B cell (primary cell): ENCODE measurements at regions not wholly inside any gene's neighbourhood (a gene's known extent, or its start where the extent isn't known, plus 50 kb on each side); places are given as distances from the start of the nearest gene placed in this dataset.

Source experiments
- ATAC-seq: fragments of 200-7000 bp; cut with Tn5 transposase; one replicate; pipeline ENCODE4 v1.10.0; 2021; ENCODE audit warnings: low read depth, mild to moderate bottlenecking, moderate number of reproducible peaks, moderate library complexity
- CTCF ChIA-PET: fragments of 350-600 bp; sonication (Branson Sonifier 250); formaldehyde crosslinking; loops from one replicate; lab custom pipeline; 2021; ENCODE audit warnings: antibody characterized with exemption, inconsistent platforms; lab: Charles Lee
- POLR2A ChIA-PET: fragments of 350-600 bp; sonication (Branson Sonifier 250); formaldehyde crosslinking; loops from one replicate; lab custom pipeline; 2021; ENCODE audit warnings: antibody characterized with exemption; lab: Charles Lee
- DNase-seq: peaks from one replicate; pipeline ENCODE4 v3.0.0; 2013
- H2AFZ ChIP-seq: 2 replicates; pipeline ENCODE4 v1.6.1; 2012; ENCODE audit warnings: mild to moderate bottlenecking, low read depth, low read length; ENCODE audit not compliant: insufficient read depth, poor library complexity, severe bottlenecking
- H3K27ac ChIP-seq, 2 donors: 1 replicate in 1 of 2; 2 replicates in 1 of 2; pipeline ENCODE4 v1.5.1; 2012 to 2013; ENCODE audit warnings: low read length in 2 of 2, mild to moderate bottlenecking in 2 of 2, moderate library complexity in 1 of 2
- H3K27me3 ChIP-seq, 4 experiments: fragments of 200-600 bp in 1 of 4; sonication (generic) in 1 of 4; replicated peaks in 1 of 4; 1 replicate in 2 of 4; 2 replicates in 2 of 4; pipeline versions ENCODE4 v1.6.1 to v1.7.0; 2013 to 2016; ENCODE audit warnings: low read length in 3 of 4, mild to moderate bottlenecking in 2 of 4, mixed read lengths in 1 of 4, moderate library complexity in 1 of 4; ENCODE audit not compliant: insufficient read depth in 4 of 4, control insufficient read depth in 3 of 4; ENCODE audit errors: control extremely low read depth in 1 of 4
- H3K36me3 ChIP-seq, 2 experiments: replicated peaks in 1 of 2; 1 replicate in 1 of 2; 2 replicates in 1 of 2; pipeline versions ENCODE4 v1.6.1 to v1.7.1; 2013; ENCODE audit warnings: low read length in 1 of 2; ENCODE audit not compliant: insufficient read depth in 2 of 2, control insufficient read depth in 1 of 2; ENCODE audit errors: control extremely low read depth in 1 of 2, extremely low read depth in 1 of 2
- H3K4me1 ChIP-seq, 2 donors: fragments of 200-600 bp in 1 of 2; sonication (generic) in 1 of 2; 1 replicate in 1 of 2; 2 replicates in 1 of 2; pipeline versions ENCODE4 v1.5.1 to v1.6.1; 2013 to 2017; ENCODE audit warnings: low read length in 2 of 2; ENCODE audit not compliant: control insufficient read depth in 2 of 2, insufficient read depth in 2 of 2
- H3K4me2 ChIP-seq: replicated peaks from 2 replicates; pipeline ENCODE3; 2012; ENCODE audit warnings: mild to moderate bottlenecking, low read depth, low read length; ENCODE audit not compliant: poor library complexity, severe bottlenecking
- H3K4me3 ChIP-seq, 5 experiments: fragments of 200-600 bp in 1 of 5; sonication (generic) in 1 of 5; 1 replicate in 3 of 5; 2 replicates in 2 of 5; pipeline versions ENCODE4 v1.5.1 to v1.7.0; 2011 to 2016; ENCODE audit warnings: low read length in 4 of 5, mild to moderate bottlenecking in 4 of 5, low read depth in 2 of 5, control low read depth in 1 of 5, moderate library complexity in 1 of 5; ENCODE audit not compliant: insufficient read depth in 1 of 5; ENCODE audit errors: control extremely low read depth in 1 of 5, extremely low read depth in 1 of 5
- H3K79me2 ChIP-seq: fragments of 200-600 bp; sonication (generic); one replicate; pipeline ENCODE4 v1.6.0; 2016; ENCODE audit warnings: low read length; ENCODE audit not compliant: control insufficient read depth, insufficient read depth
- H3K9ac ChIP-seq: fragments of 200-600 bp; sonication (generic); 2 replicates; pipeline ENCODE4 v1.6.1; 2017; ENCODE audit warnings: mild to moderate bottlenecking, low read length, moderate library complexity
- H3K9me3 ChIP-seq, 3 donors: one replicate each; pipeline versions ENCODE4 v1.6.1 to v1.7.1; 2013; ENCODE audit warnings: low read length in 2 of 3; ENCODE audit not compliant: control insufficient read depth in 2 of 3, insufficient read depth in 1 of 3; ENCODE audit errors: control extremely low read depth in 1 of 3
- H4K20me1 ChIP-seq: 2 replicates; pipeline ENCODE4 v1.6.0; 2012; ENCODE audit warnings: mild to moderate bottlenecking, low read length; ENCODE audit not compliant: insufficient read depth, control insufficient read depth, poor library complexity, severe bottlenecking
- H3K27ac Mint-ChIP-seq: one replicate; pipeline ENCODE4 v1.8.0; 2021; ENCODE audit warnings: mixed read lengths
- H3K27me3 Mint-ChIP-seq: one replicate; pipeline ENCODE4 v1.8.0; 2021; ENCODE audit warnings: mixed read lengths
- H3K4me1 Mint-ChIP-seq: one replicate; pipeline ENCODE4 v1.8.0; 2021; ENCODE audit warnings: mixed read lengths
- H3K4me3 Mint-ChIP-seq: one replicate; pipeline ENCODE4 v1.8.0; 2021; ENCODE audit warnings: mixed read lengths
- H3K9me3 Mint-ChIP-seq: one replicate; pipeline ENCODE4 v1.8.0; 2022; ENCODE audit warnings: mixed read lengths; ENCODE audit not compliant: insufficient read depth
- EZH2 ChIP-seq: IDR thresholded peaks from 2 replicates; pipeline ENCODE4 v1.6.1; 2012; ENCODE audit warnings: borderline replicate concordance, low read depth, mild to moderate bottlenecking, moderate library complexity, low read length; ENCODE audit not compliant: insufficient read depth, poor library complexity, severe bottlenecking
- WGBS: methylation state at CpG from one replicate; pipeline ENCODE4 v1.1.5; 2013; ENCODE audit warnings: missing lambda C conversion rate; ENCODE audit not compliant: insufficient coverage; 5-methylcytosine and 5-hydroxymethylcytosine counted together
- intact Hi-C: fragments of 100-400 bp; cut with micrococcal nuclease; formaldehyde crosslinking; loops from one replicate; pipeline ENCODE4 v1.10.0; 2022
- TF ChIP-seq, protein P1 (sequence below): fragments of 200-600 bp; IDR thresholded peaks from one replicate; pipeline ENCODE4 v1.8.0; 2022; ENCODE audit warnings: antibody characterized with exemption, mild to moderate bottlenecking

DNA sequence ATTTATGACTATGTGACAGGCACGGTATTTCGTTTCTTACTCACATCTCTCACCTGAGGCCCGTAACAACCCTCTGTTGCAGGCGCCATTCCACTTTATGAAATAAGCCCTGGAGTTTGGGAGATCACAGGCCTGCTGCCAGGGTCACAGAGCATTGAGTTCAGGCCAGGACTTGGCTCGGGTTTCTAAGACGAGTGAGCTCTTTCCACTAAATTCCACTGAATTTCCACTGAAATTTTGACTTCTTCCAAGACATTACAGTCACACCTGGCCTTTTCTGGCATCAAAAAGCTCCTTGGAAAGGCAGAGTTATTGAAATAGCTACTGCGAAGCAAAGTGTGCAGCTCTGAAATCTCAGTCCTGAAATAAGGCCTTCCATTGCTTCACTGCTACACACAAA, 282.8 kb upstream of the MGMT start:
- intact Hi-C loops = no loop called here
- no peak overlapping the region for H3K4me2 ChIP-seq
- H3K4me3 ChIP-seq = no peak overlapping the region
- no peak overlapping the region for H3K27ac ChIP-seq
- POLR2A ChIA-PET = no interaction called here
- H3K36me3 ChIP-seq = no peaks in the 10 kb centered on the region
- 91% methylated on average over 4 of the region's 7 CpGs for WGBS
- peaks cover 4% of the 10 kb centered on the region for H3K27me3 Mint-ChIP-seq
- H3K79me2 ChIP-seq = no peaks in the 10 kb centered on the region
- no peak overlapping the region for H3K9ac ChIP-seq
- no peaks in the 10 kb centered on the region for H3K4me1 Mint-ChIP-seq
- no peaks in the 10 kb centered on the region for H4K20me1 ChIP-seq
- H3K4me1 ChIP-seq = no peaks in the 10 kb centered on the region
- peaks cover 9% of the 10 kb centered on the region for H3K9me3 Mint-ChIP-seq
- H3K9me3 ChIP-seq = peaks cover 0 to 5% (median 2%) of the 10 kb centered on the region in 3 donors
- no peaks in the 10 kb centered on the region for H3K27me3 ChIP-seq
- ATAC-seq = no peak
- no peak for TF ChIP-seq EZH2
- TF ChIP-seq, protein P1, sequence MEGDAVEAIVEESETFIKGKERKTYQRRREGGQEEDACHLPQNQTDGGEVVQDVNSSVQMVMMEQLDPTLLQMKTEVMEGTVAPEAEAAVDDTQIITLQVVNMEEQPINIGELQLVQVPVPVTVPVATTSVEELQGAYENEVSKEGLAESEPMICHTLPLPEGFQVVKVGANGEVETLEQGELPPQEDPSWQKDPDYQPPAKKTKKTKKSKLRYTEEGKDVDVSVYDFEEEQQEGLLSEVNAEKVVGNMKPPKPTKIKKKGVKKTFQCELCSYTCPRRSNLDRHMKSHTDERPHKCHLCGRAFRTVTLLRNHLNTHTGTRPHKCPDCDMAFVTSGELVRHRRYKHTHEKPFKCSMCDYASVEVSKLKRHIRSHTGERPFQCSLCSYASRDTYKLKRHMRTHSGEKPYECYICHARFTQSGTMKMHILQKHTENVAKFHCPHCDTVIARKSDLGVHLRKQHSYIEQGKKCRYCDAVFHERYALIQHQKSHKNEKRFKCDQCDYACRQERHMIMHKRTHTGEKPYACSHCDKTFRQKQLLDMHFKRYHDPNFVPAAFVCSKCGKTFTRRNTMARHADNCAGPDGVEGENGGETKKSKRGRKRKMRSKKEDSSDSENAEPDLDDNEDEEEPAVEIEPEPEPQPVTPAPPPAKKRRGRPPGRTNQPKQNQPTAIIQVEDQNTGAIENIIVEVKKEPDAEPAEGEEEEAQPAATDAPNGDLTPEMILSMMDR = no peak
- CTCF ChIA-PET = no interaction called here
- no peak overlapping the region for H3K27ac Mint-ChIP-seq
- no peak for DNase-seq
- no peak overlapping the region for H2AFZ ChIP-seq
- no peak overlapping the region for H3K4me3 Mint-ChIP-seq

DNA sequence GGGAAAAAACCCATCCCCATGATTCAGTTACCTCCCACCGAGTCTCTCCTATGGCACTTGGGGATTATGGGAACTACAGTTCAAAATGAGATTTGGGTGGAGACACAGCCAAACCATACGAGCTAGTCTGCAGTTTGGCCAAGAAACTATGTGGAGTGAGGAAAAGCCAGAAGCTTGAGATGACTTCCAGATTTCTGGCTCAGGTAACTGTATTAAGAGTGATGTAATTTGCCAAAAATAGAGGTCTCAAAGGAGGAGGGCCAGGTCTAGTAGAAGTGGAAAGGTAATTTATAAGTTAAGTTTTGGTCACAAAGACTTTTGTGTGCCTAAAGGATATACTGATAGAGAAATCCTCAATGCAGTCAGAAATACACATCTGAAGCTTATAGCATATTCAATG, 279.7 kb upstream of the MGMT start:
- Mint-ChIP-seq H3K9me3 (peaks cover 9% of the 10 kb centered on the region), H3K27ac (no peak overlapping the region), H3K4me1 (no peaks in the 10 kb centered on the region), H3K4me3 (no peak overlapping the region), H3K27me3 (no peaks in the 10 kb centered on the region)
- TF ChIP-seq, protein P1 = no peak
- no peak for TF ChIP-seq EZH2
- Histone ChIP-seq H3K36me3 (no peaks in the 10 kb centered on the region), H3K4me1 (no peaks in the 10 kb centered on the region), H3K27me3 (no peaks in the 10 kb centered on the region), H3K4me2 (no peak overlapping the region), H4K20me1 (no peaks in the 10 kb centered on the region), H3K4me3 (no peak overlapping the region), H2AFZ (no peak overlapping the region), H3K9ac (no peak overlapping the region), H3K9me3 (peaks cover 0 to 5% (median 2%) of the 10 kb centered on the region in 3 donors), H3K27ac (no peak overlapping the region), H3K79me2 (no peaks in the 10 kb centered on the region)
- WGBS = 50% methylated on average over 1 of the region's 2 CpGs
- DNase-seq = no peak
- ChIA-PET POLR2A (no interaction called here), CTCF (no interaction called here)
- ATAC-seq = no peak
- intact Hi-C loops = no loop called here
